ENCODE measurements at regions not wholly inside any gene's neighbourhood (a gene's known extent, or its start where the extent isn't known, plus 50 kb on each side); places are given as distances from the start of the nearest gene placed in this dataset.
"Not testable (repeated sequence)": the region's sequence is repeated elsewhere in the genome, so short reads cannot be mapped to it uniquely, and the experiment has no call there.

DNA sequence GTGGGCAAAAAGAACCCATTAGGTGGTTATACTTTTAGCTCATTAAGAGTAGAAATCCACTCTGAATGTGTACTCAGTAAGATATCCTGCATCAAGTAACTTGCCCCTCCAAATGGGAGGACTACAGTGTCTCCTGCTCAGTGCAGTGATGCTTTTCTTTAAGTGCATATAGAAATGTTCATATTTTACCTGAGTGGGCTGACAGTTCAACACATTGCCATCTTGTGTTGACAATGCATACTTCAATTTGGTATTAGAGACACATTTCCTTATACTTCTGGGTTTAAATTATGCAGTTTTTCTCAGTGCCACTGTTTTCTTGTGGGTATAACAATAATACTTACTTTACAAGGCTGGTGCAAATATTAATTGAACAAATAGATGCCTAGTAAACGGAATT lies 318.6 kb upstream of the TMPRSS15 start:
- ATAC-seq: no peak

DNA sequence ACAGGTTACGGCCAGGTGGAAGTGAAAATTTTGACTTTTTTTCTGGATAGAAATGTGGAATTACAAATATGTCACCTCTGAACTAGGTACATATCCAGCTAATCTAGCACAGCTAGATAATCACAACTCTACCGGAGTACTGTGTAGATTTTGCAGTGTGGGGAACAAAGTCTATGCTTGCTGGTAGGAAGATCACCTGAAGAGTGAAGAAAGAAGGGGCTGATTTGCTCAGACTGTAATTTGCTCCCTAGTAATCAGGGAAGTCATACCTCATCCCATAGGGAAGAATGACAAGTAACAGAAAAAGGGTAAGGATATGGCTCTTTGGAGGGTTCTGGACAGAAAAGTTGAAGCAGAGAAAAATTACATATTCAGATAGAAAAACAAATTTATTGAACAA lies 319.6 kb upstream of the TMPRSS15 start:
- no peak for ATAC-seq

- ATAC-seq: no peak
Measured at GRCh38 chr21:18725653-18726052, 322.1 kb upstream of the TMPRSS15 start.

GRCh38 chr21:18741954-18742353 lies 338.4 kb upstream of the TMPRSS15 start:
- ATAC-seq: no peak

DNA sequence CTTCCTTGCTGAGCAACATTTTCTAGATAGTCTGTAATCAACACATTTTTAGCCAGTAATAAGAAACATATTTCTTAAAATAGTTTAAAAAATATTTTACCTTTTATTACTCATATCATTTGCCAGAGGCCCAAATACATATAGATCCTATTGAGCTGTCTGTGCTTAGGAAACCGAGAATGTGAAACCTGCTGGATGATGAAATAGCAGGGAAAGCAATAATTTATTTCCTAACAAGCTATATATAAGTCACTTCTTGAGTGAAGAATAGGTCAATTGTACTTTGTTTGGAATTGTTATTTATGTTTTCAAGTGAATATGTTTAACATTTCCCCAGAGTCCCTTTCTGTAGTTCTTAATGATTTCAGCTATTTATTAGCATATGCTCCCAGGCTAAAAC lies 339.9 kb upstream of the TMPRSS15 start:
- ATAC-seq: no peak

GRCh38 chr21:18744840-18745239 lies 341.3 kb upstream of the TMPRSS15 start:
- ATAC-seq: no peak

DNA sequence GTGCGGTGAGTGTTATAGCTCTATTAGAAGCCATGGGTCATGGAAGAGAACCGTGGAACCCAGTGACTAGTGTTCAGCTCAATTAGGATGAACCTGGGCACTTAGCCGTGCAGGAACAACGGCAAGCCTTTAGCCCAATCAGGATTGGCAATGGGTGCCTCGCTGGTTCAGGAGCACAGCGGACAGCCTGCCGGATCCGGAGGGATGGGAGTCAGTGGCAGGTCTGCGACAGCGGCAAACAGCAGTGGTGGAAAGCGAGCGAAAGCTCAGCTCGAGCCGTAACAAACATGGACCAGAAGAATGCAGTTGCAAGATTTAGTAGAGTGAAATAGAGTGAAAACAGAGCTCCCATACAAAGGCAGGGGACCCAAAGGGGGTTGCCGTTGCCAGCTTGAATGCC lies 349.3 kb upstream of the TMPRSS15 start:
- ATAC-seq: not testable (repeated sequence)

- not testable (repeated sequence) for ATAC-seq
Measured at GRCh38 chr21:18756272-18756671, 352.7 kb upstream of the TMPRSS15 start.

DNA sequence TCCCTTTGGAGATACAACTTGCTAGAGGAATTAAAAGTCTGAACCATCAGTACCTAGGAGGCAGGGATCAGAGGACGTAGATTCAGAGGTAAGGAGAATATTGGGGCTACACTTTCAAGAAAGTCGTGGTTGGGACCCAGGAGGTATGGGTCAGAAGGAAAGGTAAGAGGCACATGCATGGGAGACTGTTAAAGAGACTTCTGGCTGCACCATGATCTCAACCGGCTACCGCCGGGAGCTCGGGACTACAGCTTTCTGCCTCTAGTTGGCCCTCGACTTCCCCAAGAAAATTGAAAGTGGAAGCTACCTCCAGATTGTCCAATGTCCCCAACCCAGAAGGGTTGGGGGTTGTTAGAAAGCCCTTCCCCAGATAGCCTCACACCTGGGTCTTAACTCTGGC lies 355.7 kb upstream of the TMPRSS15 start:
- no peak for ATAC-seq

- no peak for ATAC-seq
Measured at GRCh38 chr21:18759751-18760161, 356.2 kb upstream of the TMPRSS15 start.

DNA sequence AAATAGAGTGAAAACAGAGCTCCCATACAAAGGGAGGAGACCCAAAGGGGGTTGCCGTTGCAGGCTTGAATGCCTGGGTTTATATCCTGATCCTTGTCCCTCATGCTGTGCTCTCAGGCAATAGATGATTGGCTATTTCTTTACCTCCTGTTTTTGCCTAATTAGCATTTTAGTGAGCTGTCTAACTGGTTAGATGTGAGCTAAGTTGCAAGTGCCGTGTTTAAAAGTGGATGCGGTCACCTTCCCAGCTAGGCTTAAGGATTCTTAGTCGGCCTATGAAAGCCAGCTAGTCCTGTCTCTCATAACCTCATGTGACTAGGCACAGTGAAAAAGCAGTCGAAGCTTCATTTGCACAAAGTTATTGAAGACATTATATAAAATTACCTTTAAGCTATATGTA lies 356.7 kb upstream of the TMPRSS15 start:
- no peak for ATAC-seq

- ATAC-seq: no peak
Measured at GRCh38 chr21:18764720-18765119, 361.1 kb upstream of the TMPRSS15 start.

DNA sequence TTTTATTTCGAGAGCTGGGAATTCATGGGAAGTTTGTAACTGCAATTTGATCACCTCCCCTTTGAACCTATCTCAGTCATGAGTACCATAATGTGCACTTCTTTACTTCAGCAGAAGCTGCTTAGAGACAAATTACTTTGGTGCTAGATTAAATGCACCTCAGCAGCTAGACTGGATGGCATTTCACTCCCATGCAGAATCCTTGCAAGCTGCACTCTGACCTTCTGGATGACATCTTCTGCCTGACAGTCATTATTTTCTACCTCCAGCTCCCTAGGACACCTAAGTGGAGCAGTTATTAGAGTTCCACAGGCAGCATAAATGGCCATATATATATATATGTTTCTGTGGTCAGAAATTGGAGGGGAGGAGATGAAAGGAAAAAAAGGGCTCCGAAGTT lies 366.0 kb upstream of the TMPRSS15 start:
- no peak for ATAC-seq

- ATAC-seq: no peak
Measured at GRCh38 chr21:18771845-18772380, 368.3 kb upstream of the TMPRSS15 start.

DNA sequence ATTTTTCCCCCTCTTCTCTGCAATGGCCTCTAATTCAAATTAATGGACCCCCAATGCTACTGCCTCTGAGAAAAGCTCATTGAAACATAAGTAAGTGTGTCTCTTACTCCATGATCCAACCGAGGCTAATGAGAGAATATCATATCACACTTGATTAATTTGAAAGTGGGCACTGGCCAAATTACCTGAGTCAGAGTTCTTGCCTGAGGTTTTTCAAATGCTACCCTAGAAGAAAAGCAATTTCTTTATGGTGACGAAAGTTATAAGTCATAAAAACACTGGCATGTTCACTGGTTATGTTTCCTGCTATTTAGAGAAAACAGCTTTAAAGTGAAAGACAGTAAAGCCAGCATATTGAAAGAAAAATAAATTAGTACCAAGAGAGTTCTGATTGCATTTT lies 368.8 kb upstream of the TMPRSS15 start:
- ATAC-seq: no peak

DNA sequence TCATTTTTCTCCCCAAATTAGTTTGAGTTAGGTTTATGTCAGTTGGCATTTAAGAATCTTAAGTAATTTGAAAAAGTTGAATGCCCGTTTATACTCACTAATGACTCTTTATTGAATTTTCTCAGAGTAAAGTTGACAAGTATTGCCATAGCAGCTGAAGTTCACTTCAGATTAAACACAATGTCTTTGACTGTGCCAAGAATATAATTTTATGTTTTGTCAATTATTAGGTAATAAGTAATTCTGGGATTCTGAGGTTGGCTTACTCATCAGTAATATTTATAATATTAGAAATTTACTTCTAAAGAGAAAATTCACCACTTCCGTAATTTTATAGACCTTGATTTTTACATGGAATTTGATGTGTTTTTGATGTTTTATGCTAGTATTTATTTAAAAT lies 369.3 kb upstream of the TMPRSS15 start:
- no peak for ATAC-seq

DNA sequence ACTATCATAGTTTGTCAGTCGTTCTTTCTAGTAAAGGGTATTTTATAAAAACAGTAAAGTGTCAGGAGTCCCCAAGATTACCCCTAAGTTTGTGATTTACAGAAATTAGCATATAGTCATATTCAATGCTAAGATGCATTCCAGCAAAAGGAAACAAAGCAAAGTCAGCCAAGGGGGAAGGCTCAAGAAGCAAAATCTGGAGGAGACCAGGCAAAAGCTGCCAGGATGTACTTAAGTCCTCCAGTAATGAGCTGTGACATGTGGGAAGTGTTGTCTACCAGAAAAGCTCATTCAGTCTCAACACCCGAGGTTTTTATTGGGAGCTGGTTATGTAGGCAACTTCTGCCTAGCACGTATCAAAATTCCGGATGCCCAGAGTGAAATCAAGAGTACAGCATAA lies 373.4 kb upstream of the TMPRSS15 start:
- ATAC-seq: no peak

DNA sequence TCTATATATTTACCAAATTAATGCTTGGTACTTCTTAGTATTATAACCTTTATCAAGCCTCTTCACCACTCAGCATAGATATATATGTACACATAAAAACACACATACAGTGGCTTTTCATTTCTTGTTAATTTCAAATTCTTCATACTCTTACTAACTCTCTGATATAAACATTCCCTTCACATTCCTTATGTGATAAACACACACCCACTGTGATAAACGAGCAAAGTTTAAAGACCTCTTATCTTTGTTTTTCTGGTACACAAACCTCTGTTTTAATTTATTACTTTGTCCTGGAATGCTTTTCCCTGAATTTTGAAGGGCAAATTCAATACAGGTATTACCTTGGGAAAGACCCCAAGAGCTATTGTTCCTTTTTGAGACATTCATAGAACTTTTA lies 379.1 kb upstream of the TMPRSS15 start:
- no peak for ATAC-seq

- ATAC-seq: no peak
Measured at GRCh38 chr21:18801468-18801867, 397.9 kb upstream of the TMPRSS15 start.

DNA sequence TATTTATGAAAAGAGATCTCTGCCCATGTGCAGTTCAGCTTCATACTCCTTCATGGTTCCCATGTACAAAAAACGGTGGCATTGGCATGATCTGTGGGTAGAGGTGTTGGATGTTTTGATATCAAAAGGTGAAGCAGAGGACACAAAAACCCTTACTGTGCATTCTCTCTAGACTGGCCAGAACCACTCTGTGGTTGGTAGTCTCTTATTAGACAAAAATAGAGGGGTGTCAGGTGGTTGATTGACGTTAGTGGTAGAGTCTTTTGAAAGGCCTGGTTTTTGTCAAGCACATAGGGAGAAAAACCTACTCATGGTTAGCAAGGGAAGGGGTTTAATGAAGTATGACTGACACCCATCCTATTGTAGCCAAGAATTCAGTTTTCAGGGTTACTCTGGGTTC lies 400.0 kb upstream of the TMPRSS15 start:
- ATAC-seq: no peak

- ATAC-seq: no peak
Measured at GRCh38 chr21:18810136-18810535, 406.6 kb upstream of the TMPRSS15 start.

GRCh38 chr21:18812308-18812707 lies 408.7 kb upstream of the TMPRSS15 start:
- ATAC-seq: no peak

DNA sequence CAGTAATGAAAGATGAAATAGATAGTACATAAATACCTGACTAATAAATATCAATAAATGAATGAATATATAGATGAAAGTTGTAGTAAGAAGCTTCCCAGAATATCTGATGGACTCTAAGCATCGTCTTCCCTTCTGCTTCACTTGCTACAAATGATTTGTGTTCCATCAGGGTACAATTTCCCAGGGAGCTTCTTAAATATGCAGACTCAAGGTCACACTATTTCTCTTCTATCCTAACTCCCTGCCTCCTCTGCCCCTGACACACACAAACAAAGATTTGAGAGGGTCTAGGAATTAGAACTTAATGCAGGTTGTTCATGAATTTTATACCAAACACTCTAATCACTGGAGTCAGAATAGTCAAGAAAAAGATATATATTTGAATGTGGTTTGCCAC lies 415.9 kb upstream of the TMPRSS15 start:
- ATAC-seq: no peak

GRCh38 chr21:18826562-18826961 lies 423.0 kb upstream of the TMPRSS15 start:
- ATAC-seq: no peak

DNA sequence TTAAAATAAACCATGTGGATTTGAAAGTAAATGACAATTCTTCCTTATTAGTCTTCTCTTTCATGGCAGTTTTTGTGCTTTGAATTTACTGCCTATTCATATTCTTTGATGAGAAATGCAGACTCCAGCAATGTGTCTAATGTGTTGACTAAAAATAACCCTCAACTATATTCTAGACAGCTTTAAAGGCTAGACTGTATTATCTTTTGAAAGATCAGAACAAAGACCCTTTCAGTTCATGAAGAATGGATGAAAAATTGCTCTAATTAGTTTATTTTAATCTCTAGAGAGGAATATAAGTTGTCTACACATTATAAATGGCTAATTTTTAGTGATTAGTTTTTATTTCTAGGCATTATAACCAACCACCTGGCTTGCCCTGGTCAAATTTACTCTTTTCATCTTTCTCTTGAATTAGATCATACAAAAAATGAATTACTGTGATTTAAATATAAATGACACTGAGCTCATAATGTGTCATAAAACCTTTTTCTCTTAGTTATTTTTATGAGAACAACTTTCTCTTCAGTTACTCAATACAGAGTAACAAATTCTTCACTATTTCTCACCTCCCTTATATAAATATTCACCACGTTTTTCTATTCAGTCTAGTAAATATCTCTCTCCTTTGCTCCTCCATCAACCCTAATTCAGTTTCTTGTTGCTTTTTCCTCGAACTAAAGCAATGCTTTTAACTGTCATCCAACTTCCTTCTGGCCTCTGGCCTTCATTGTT lies 428.5 kb upstream of the TMPRSS15 start:
- ATAC-seq: no peak

Measured in esophagus mucosa (tissue), 1 donor.